ENCODE measurements at regions not wholly inside any gene's neighbourhood (a gene's known extent, or its start where the extent isn't known, plus 50 kb on each side); places are given as distances from the start of the nearest gene placed in this dataset.

GRCh38 chrX:151806967-151807540 lies 72.5 kb downstream of the CNGA2 start:
- 80% methylated on average over 5 of the region's 5 CpGs for WGBS
- H3K9me3 ChIP-seq (ENCODE audit: control insufficient read depth in 4 of 4, low read length in 3 of 4), result peaks cover 0 to 2% (median 0%) of the 10 kb centered on the region in 4 donors
- DNase-seq (ENCODE audit: low spot score), result no peak
- H3K27ac ChIP-seq (ENCODE audit: low read depth in 1 of 2, low read length in 2 of 2), result no peak overlapping the region
- H3K4me1 ChIP-seq (ENCODE audit: control insufficient read depth in 4 of 4, insufficient read depth in 4 of 4, low read length in 3 of 4), result no peaks in the 10 kb centered on the region
- H3K27me3 ChIP-seq (ENCODE audit: control insufficient read depth in 4 of 4, insufficient read depth in 4 of 4, low read length in 3 of 4), result peaks cover 0 to 8% (median 0%) of the 10 kb centered on the region in 4 donors
- H3K4me3 ChIP-seq (ENCODE audit: low read depth in 1 of 3, low read length in 3 of 3), result no peak overlapping the region
- no peaks in the 10 kb centered on the region for H3K36me3 ChIP-seq (ENCODE audit: control insufficient read depth in 4 of 4, insufficient read depth in 3 of 4, low read depth in 1 of 4, low read length in 3 of 4)
- TF ChIP-seq FOXA2 (IDR thresholded peaks at IDR 0.05) (no peak), YY1 (IDR thresholded peaks at IDR 0.05) (no peak), EGR1 (IDR thresholded peaks at IDR 0.05; ENCODE audit: low read depth in 2 of 2) (no peak), RXRA (IDR thresholded peaks at IDR 0.05) (no peak), MAX (IDR thresholded peaks at IDR 0.05) (no peak), ZBTB33 (IDR thresholded peaks at IDR 0.05) (no peak), TAF1 (conservative IDR thresholded peaks at IDR 0.05) (no peak), JUND (IDR thresholded peaks at IDR 0.05) (no peak), SP1 (IDR thresholded peaks at IDR 0.05) (no peak), REST (IDR thresholded peaks at IDR 0.05) (no peak), FOXA1 (IDR thresholded peaks at IDR 0.05) (no peak), HNF4G (IDR thresholded peaks at IDR 0.05) (no peak), NR2F2 (IDR thresholded peaks at IDR 0.05) (no peak)
- no peak overlapping the region for H3K9ac ChIP-seq (ENCODE audit: low read depth in 1 of 2, low read length in 2 of 2)

GRCh38 chrX:151812661-151813060 lies 78.1 kb downstream of the CNGA2 start:
- Histone ChIP-seq H3K9me3 (ENCODE audit: control insufficient read depth in 4 of 4, low read length in 3 of 4) (peaks cover 0 to 2% (median 0%) of the 10 kb centered on the region in 4 donors), H3K4me3 (ENCODE audit: low read depth in 1 of 3, low read length in 3 of 3) (no peak overlapping the region), H3K27me3 (ENCODE audit: control insufficient read depth in 4 of 4, insufficient read depth in 4 of 4, low read length in 3 of 4) (peaks cover 0 to 3% (median 0%) of the 10 kb centered on the region in 4 donors), H3K36me3 (ENCODE audit: control insufficient read depth in 4 of 4, insufficient read depth in 3 of 4, low read depth in 1 of 4, low read length in 3 of 4) (no peaks in the 10 kb centered on the region), H3K9ac (ENCODE audit: low read depth in 1 of 2, low read length in 2 of 2) (no peak overlapping the region), H3K27ac (ENCODE audit: low read depth in 1 of 2, low read length in 2 of 2) (no peak overlapping the region), H3K4me1 (ENCODE audit: control insufficient read depth in 4 of 4, insufficient read depth in 4 of 4, low read length in 3 of 4) (no peaks in the 10 kb centered on the region)
- no peak for DNase-seq (ENCODE audit: low spot score)
- WGBS, result 38% methylated on average over 2 of the region's 2 CpGs
- TF ChIP-seq NR2F2 (IDR thresholded peaks at IDR 0.05), result no peak
- TF ChIP-seq HNF4G (IDR thresholded peaks at IDR 0.05), result no peak
- no peak for TF ChIP-seq TAF1 (conservative IDR thresholded peaks at IDR 0.05)
- no peak for TF ChIP-seq HNF4A (conservative IDR thresholded peaks at IDR 0.05)
- no peak for TF ChIP-seq MAX (IDR thresholded peaks at IDR 0.05)
- TF ChIP-seq JUND (IDR thresholded peaks at IDR 0.05), result no peak
- TF ChIP-seq ATF3 (IDR thresholded peaks at IDR 0.05), result no peak
- TF ChIP-seq CTCF (IDR thresholded peaks at IDR 0.05; ENCODE audit: low read depth, low read length, missing input control), result no peak
- TF ChIP-seq SP1 (IDR thresholded peaks at IDR 0.05), result no peak
- no peak for TF ChIP-seq FOXA2 (IDR thresholded peaks at IDR 0.05)
- no peak for TF ChIP-seq ZBTB33 (IDR thresholded peaks at IDR 0.05)
- no peak for TF ChIP-seq RXRA (IDR thresholded peaks at IDR 0.05)
- TF ChIP-seq YY1 (IDR thresholded peaks at IDR 0.05), result no peak
- no peak for TF ChIP-seq GABPA (IDR thresholded peaks at IDR 0.05 in 1 of 2, conservative IDR thresholded peaks at IDR 0.05 in 1 of 2)
- TF ChIP-seq FOXA1 (IDR thresholded peaks at IDR 0.05), result no peak
- TF ChIP-seq REST (IDR thresholded peaks at IDR 0.05), result no peak

Data from liver (tissue), 8 donors.